K562 (cell line): ENCODE measurements at regions not wholly inside any gene's neighbourhood (a gene's known extent, or its start where the extent isn't known, plus 50 kb on each side); places are given as distances from the start of the nearest gene placed in this dataset.

ENCODE experiments used
- ATAC-seq: fragments of 200-7000 bp; cut with Tn5 transposase; 3 replicates; pipeline ENCODE4 v1.9.1; 2020; ENCODE audit warnings: moderate library complexity
- BruUV-seq: library from RNA; stranded (reverse); fragments of 400-500 nt; replicated peaks from 2 replicates; lab custom pipeline; 2021; lab: Mats Ljungman, UMichigan
- CTCF ChIA-PET: fragments of 300-600 bp; formaldehyde crosslinking; extraction: SDS; loops from one replicate; lab custom pipeline; 2021; ENCODE audit warnings: low intra/inter-chr PET ratio; lab: Yijun Ruan, JAX
- POLR2A ChIA-PET: fragments of 300-600, 350-650 bp; sonication (Branson Sonifier 250); formaldehyde crosslinking; extraction: SDS; loops from one replicate; lab custom pipeline; 2021; ENCODE audit warnings: antibody characterized with exemption, inconsistent platforms; lab: Yijun Ruan, JAX
- DNase-seq, 4 experiments: peaks; one replicate each; pipeline versions ENCODE4 v3.0.0 to v3.0.0-alpha.2; 2011 to 2018; ENCODE audit warnings: low spot score in 3 of 4, mixed read lengths in 3 of 4; ENCODE audit errors: extremely low read depth in 1 of 4
- FAIRE-seq: peaks from 2 replicates; lab custom pipeline; 2011; peaks lifted over from hg19 to GRCh38; lab: Jason Lieb, UNC
- H2AFZ ChIP-seq: 2 replicates; pipeline ENCODE4 v1.6.0; 2011; ENCODE audit warnings: low read depth, low read length, control low read depth, inconsistent platforms
- H3K27ac ChIP-seq: fragments of 200-600 bp; 3 replicates; pipeline ENCODE4 v1.8.0; 2011; ENCODE audit warnings: low read depth, mild to moderate bottlenecking, control low read depth, inconsistent platforms, low read length, moderate library complexity, mixed read lengths; ENCODE audit errors: extremely low read depth
- H3K27me3 ChIP-seq, 2 experiments: fragments of 300-600 bp in 1 of 2; 2 replicates in 1 of 2; 3 replicates in 1 of 2; pipeline versions ENCODE4 v1.6.0 to v1.8.0; 2011; ENCODE audit warnings: inconsistent platforms in 2 of 2, low read length in 2 of 2, mild to moderate bottlenecking in 1 of 2, mixed read lengths in 1 of 2, moderate library complexity in 1 of 2; ENCODE audit not compliant: control insufficient read depth in 2 of 2, insufficient read depth in 2 of 2
- H3K36me3 ChIP-seq: fragments of 300-600 bp; 3 replicates; pipeline ENCODE4 v1.8.0; 2011; ENCODE audit warnings: mild to moderate bottlenecking, low read length, inconsistent platforms; ENCODE audit not compliant: control insufficient read depth, insufficient read depth
- H3K4me1 ChIP-seq, 2 experiments: fragments of 200-600 bp in 1 of 2; replicated peaks in 1 of 2; 2 replicates in 1 of 2; 3 replicates in 1 of 2; pipeline versions ENCODE4 v1.5.1 to v1.8.0; 2011; ENCODE audit warnings: inconsistent platforms in 2 of 2, low read length in 2 of 2, mild to moderate bottlenecking in 1 of 2, mixed read lengths in 1 of 2, moderate library complexity in 1 of 2; ENCODE audit not compliant: control insufficient read depth in 2 of 2, insufficient read depth in 2 of 2
- H3K4me2 ChIP-seq: 2 replicates; pipeline ENCODE4 v1.6.1; 2011; ENCODE audit warnings: low read length, control low read depth, inconsistent platforms, mixed read lengths; ENCODE audit not compliant: insufficient read depth
- H3K4me3 ChIP-seq: fragments of 200-600 bp; sonication (generic), shearing (Covaris generic); 2 replicates; pipeline ENCODE4 v1.5.1; 2016; ENCODE audit warnings: control low read depth, inconsistent platforms
- H3K79me2 ChIP-seq: fragments of 200-600 bp; 3 replicates; pipeline ENCODE4 v1.8.0; 2011; ENCODE audit warnings: low read length, inconsistent platforms; ENCODE audit not compliant: control insufficient read depth, insufficient read depth
- H3K9ac ChIP-seq, 2 experiments: 2 replicates each; pipeline versions ENCODE4 v1.6.0 to v1.6.1; 2011; ENCODE audit warnings: low read depth in 2 of 2, low read length in 2 of 2, control low read depth in 1 of 2, inconsistent platforms in 1 of 2, mild to moderate bottlenecking in 1 of 2, mixed read lengths in 1 of 2; ENCODE audit not compliant: insufficient read depth in 1 of 2
- H3K9me1 ChIP-seq: one replicate; pipeline ENCODE4 v1.6.0; 2011; ENCODE audit warnings: inconsistent platforms, mild to moderate bottlenecking, low read length, moderate library complexity; ENCODE audit not compliant: control insufficient read depth, insufficient read depth
- H3K9me3 ChIP-seq: replicated peaks from 2 replicates; pipeline ENCODE4 v1.5.1; 2011; ENCODE audit warnings: low read depth, low read length, inconsistent platforms; ENCODE audit not compliant: control insufficient read depth, insufficient read depth
- H4K20me1 ChIP-seq: replicated peaks from 2 replicates; pipeline ENCODE4 v1.6.1; 2011; ENCODE audit warnings: low read length, inconsistent platforms, mixed read lengths; ENCODE audit not compliant: control insufficient read depth, insufficient read depth
- BHLHE40 ChIP-seq: IDR thresholded peaks from 2 replicates; pipeline ENCODE4 v1.6.1; 2011; ENCODE audit warnings: low read length, improper control_type of control experiment
- CBFB ChIP-seq: sonication (generic); formaldehyde crosslinking; IDR thresholded peaks from 2 replicates; pipeline ENCODE4 v1.4.0; 2020; ENCODE audit warnings: mild to moderate bottlenecking, missing genetic modification reagents
- CBX2 ChIP-seq: fragments of 200-600 bp; sonication (generic); IDR thresholded peaks from one replicate; pipeline ENCODE4 v1.6.1; 2012; ENCODE audit warnings: mild to moderate bottlenecking, low read length, inconsistent platforms; ENCODE audit not compliant: insufficient read depth, poor library complexity, severe bottlenecking
- CEBPG ChIP-seq, 3 experiments: fragments of 200-800 bp in 1 of 3; sonication (Bioruptor generic) in 1 of 3; sonication (generic) in 1 of 3; formaldehyde crosslinking in 1 of 3; IDR thresholded peaks in 2 of 3; conservative IDR thresholded peaks in 1 of 3; 2 replicates each; pipeline versions ENCODE4 v1.6.1 to v1.8.0; 2016 to 2022; ENCODE audit warnings: missing compliant biosample characterization in 2 of 3, missing genetic modification characterization in 2 of 3, mild to moderate bottlenecking in 1 of 3, missing genetic modification reagents in 1 of 3
- HDAC2 ChIP-seq: fragments of 450-650 bp; IDR thresholded peaks from 2 replicates; pipeline ENCODE4 v1.6.1; 2016; ENCODE audit warnings: mild to moderate bottlenecking
- HNRNPH1 ChIP-seq: fragments of 200-400 bp; formaldehyde crosslinking; optimal IDR thresholded peaks from 2 replicates; pipeline ENCODE3; 2017; ENCODE audit warnings: low read depth, mild to moderate bottlenecking, low read length, moderate library complexity
- HNRNPLL ChIP-seq: fragments of 200-400 bp; formaldehyde crosslinking; IDR thresholded peaks from 2 replicates; pipeline ENCODE4 v1.6.1; 2017; ENCODE audit warnings: low read length, low read depth, mild to moderate bottlenecking; ENCODE audit not compliant: poor library complexity, severe bottlenecking
- HNRNPUL1 ChIP-seq: fragments of 200-400 bp; formaldehyde crosslinking; IDR thresholded peaks from 2 replicates; pipeline ENCODE4 v1.6.1; 2017; ENCODE audit warnings: low read length
- HOXB6 ChIP-seq: fragments of 250-450 bp; sonication (Bioruptor Pico); IDR thresholded peaks from 2 replicates; pipeline ENCODE4 v1.5.1; 2022; ENCODE audit warnings: mild to moderate bottlenecking, borderline replicate concordance
- LCOR ChIP-seq: sonication (generic); formaldehyde crosslinking; IDR thresholded peaks from 2 replicates; pipeline ENCODE4 v1.8.0; 2022; ENCODE audit warnings: mild to moderate bottlenecking, missing genetic modification reagents
- RBM39 ChIP-seq: fragments of 200-400 bp; formaldehyde crosslinking; optimal IDR thresholded peaks from 2 replicates; pipeline ENCODE3; 2018; ENCODE audit warnings: low read depth, low read length
- TRIM28 ChIP-seq: fragments of 450-650 bp; IDR thresholded peaks from 2 replicates; pipeline ENCODE4 v1.6.1; 2017
- ZBTB7A ChIP-seq: IDR thresholded peaks from 2 replicates; pipeline ENCODE4 v1.6.1; 2011; ENCODE audit warnings: low read depth, mild to moderate bottlenecking, low read length, moderate library complexity, borderline replicate concordance; ENCODE audit not compliant: control insufficient read depth
- ZKSCAN8 ChIP-seq: fragments of 200-800 bp; sonication (Bioruptor generic); IDR thresholded peaks from 2 replicates; pipeline ENCODE4 v1.6.1; 2016; ENCODE audit warnings: missing genetic modification characterization, missing compliant biosample characterization
- ZNF24 ChIP-seq: fragments of 450-650 bp; IDR thresholded peaks from 2 replicates; pipeline ENCODE4 v1.6.1; 2016
- ZNF324 ChIP-seq: fragments of 250-450 bp; sonication (Bioruptor Pico); IDR thresholded peaks from 2 replicates; pipeline ENCODE4 v1.4.0; 2020; ENCODE audit warnings: mild to moderate bottlenecking
- WGBS: fragments of 100-300 bp; shearing (Covaris generic); methylation state at CpG from one replicate; pipeline ENCODE4 v1.1.6; 2016; ENCODE audit warnings: low coverage, mixed read lengths; ENCODE audit not compliant: insufficient coverage; ENCODE audit errors: missing lambda C conversion rate; 5-methylcytosine and 5-hydroxymethylcytosine counted together
- in situ Hi-C: fragments of 300-500 bp; cut with MboI; formaldehyde crosslinking; loops from 4 replicates; pipeline ENCODE4 v1.15.0; 2018; ENCODE audit warnings: inconsistent platforms, mixed read lengths
- intact Hi-C: fragments of 100-400 bp; cut with micrococcal nuclease; formaldehyde crosslinking; loops from 2 replicates; pipeline ENCODE4 v1.14.2; 2022
- TF ChIP-seq, protein P1 (sequence below), 2 experiments: fragments of 250-450 bp in 1 of 2; fragments of 450-650 bp in 1 of 2; sonication (Bioruptor Pico) in 1 of 2; IDR thresholded peaks; 2 replicates each; pipeline versions ENCODE4 v1.6.1 to v1.8.0; 2016 to 2021; ENCODE audit warnings: mild to moderate bottlenecking in 2 of 2, moderate library complexity in 2 of 2, missing compliant biosample characterization in 1 of 2, missing genetic modification characterization in 1 of 2
- TF ChIP-seq, protein P2 (sequence below): IDR thresholded peaks from 2 replicates; pipeline ENCODE4 v1.6.1; 2014; ENCODE audit warnings: antibody characterized with exemption

DNA sequence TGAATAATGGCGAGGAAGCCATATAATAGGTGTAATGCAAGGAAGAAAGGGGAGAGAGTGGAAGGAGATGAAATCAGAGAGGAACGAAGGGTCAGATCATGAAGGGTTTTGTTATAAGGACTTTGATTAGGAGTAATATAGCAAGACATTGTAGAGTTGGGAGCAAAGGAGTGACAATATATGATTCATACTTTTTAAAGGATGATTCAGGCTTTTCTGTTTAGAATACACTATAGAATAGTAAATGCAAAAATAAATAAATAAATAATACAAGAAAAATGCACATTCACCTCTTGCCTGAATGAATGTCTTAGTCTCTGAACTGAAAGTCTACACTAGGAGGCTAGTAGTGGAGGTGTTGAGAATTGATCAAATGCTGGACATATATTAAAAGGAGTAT, 1524.4 kb upstream of the AGA start (continued):
- TF ChIP-seq ZNF324 (no peak), CBFB (CRISPR knock-in tag) (no peak), HNRNPLL (no peak)

DNA sequence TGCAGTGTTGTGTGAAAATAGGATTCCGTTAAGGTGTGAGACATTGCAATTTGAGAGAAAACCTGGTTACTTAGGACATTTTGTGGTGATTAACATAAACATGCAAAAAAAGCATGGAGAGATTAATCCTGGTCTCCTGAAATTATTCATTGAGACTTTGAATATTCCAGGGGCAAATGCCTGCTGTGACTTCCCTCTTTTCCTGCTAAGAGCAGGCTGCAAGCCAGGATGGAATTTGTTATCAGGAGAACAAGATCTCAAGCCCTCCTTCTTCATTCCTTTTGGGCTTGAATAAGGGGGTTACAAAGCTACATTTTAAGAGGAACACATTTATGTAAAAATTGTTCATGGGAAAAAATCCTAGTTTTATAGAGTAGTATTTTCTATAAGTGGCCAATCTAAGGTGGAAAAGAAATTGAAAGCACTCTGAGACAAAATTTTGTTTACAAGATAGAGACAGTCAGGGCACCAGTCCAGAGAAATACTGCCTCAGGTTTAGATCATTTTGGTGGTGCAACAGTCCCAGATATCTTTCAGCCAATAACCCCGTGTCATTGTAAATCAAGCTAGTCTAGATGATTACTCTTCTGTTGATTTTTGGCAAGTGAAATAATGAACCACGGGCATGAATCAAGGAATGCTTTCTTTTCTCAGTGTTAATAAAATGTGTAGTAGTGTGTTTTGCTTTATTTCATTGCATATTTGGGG, 1528.3 kb upstream of the AGA start:
- no peak overlapping the region for H3K4me2 ChIP-seq
- H3K9ac ChIP-seq, result no peak overlapping the region
- no peak for ATAC-seq
- H3K9me1 ChIP-seq, result no peaks in the 10 kb centered on the region
- H3K27me3 ChIP-seq, result no peaks in the 10 kb centered on the region
- H3K9me3 ChIP-seq, result no peaks in the 10 kb centered on the region; the same call in 1 of the 2 replicates
- no peaks in the 10 kb centered on the region for H3K79me2 ChIP-seq
- DNase-seq, result no peak
- H3K27ac ChIP-seq, result no peak overlapping the region
- FAIRE-seq, result no peak
- no TSS peak for BruUV-seq
- no peaks in the 10 kb centered on the region for H3K4me1 ChIP-seq
- ChIA-PET CTCF (no interaction called here), POLR2A (no interaction called here)
- 0% methylated on average over 3 of the region's 3 CpGs for WGBS
- H3K4me3 ChIP-seq, result no peak overlapping the region
- no peaks in the 10 kb centered on the region for H4K20me1 ChIP-seq
- no peaks in the 10 kb centered on the region for H3K36me3 ChIP-seq
- intact Hi-C loops (no loop called here), in situ Hi-C loops (no loop called here)
- H2AFZ ChIP-seq, result no peak overlapping the region
- TF ChIP-seq, protein P1, sequence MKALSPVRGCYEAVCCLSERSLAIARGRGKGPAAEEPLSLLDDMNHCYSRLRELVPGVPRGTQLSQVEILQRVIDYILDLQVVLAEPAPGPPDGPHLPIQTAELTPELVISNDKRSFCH (CRISPR knock-in tag; IDR thresholded peaks at IDR 0.05), result no peak
- TF ChIP-seq, protein P1 (tag; IDR thresholded peaks at IDR 0.05), result no peak
- no peak for TF ChIP-seq CBX2
- no peak for TF ChIP-seq BHLHE40
- no peak for TF ChIP-seq ZNF24
- TF ChIP-seq, protein P2, sequence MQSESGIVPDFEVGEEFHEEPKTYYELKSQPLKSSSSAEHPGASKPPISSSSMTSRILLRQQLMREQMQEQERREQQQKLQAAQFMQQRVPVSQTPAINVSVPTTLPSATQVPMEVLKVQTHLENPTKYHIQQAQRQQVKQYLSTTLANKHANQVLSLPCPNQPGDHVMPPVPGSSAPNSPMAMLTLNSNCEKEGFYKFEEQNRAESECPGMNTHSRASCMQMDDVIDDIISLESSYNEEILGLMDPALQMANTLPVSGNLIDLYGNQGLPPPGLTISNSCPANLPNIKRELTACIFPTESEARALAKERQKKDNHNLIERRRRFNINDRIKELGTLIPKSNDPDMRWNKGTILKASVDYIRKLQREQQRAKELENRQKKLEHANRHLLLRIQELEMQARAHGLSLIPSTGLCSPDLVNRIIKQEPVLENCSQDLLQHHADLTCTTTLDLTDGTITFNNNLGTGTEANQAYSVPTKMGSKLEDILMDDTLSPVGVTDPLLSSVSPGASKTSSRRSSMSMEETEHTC, result no peak
- no peak for TF ChIP-seq HDAC2
- no peak for TF ChIP-seq CEBPG (CRISPR knock-in tag; IDR thresholded peaks at IDR 0.05)
- TF ChIP-seq CEBPG (tag; conservative IDR thresholded peaks at IDR 0.05 in 1 of 2, IDR thresholded peaks at IDR 0.05 in 1 of 2), result no peak
- TF ChIP-seq TRIM28, result no peak
- no peak for TF ChIP-seq HNRNPH1
- no peak for TF ChIP-seq HOXB6 (CRISPR knock-in tag)
- no peak for TF ChIP-seq LCOR (CRISPR knock-in tag)
- TF ChIP-seq HNRNPUL1, result no peak
- TF ChIP-seq ZBTB7A, result no peak
- no peak for TF ChIP-seq ZKSCAN8
- no peak for TF ChIP-seq RBM39
